OCI-M1 (cell line): ENCODE measurements at regions not wholly inside any gene's neighbourhood (a gene's known extent, or its start where the extent isn't known, plus 50 kb on each side); places are given as distances from the start of the nearest gene placed in this dataset.
"Not testable (repeated sequence)": the region's sequence is repeated elsewhere in the genome, so short reads cannot be mapped to it uniquely, and the experiment has no call there.

ENCODE experiments used
- DNase-seq: peaks from one replicate; lab custom pipeline; 2025; lab: John Stamatoyannopoulos, UW

- DNase-seq: no peak
Observed at GRCh38 chr20:53891306-53891894, 179.0 kb downstream of the BCAS1 start.

- DNase-seq: no peak
Observed at GRCh38 chr20:53890443-53891305, 179.7 kb downstream of the BCAS1 start.

DNA sequence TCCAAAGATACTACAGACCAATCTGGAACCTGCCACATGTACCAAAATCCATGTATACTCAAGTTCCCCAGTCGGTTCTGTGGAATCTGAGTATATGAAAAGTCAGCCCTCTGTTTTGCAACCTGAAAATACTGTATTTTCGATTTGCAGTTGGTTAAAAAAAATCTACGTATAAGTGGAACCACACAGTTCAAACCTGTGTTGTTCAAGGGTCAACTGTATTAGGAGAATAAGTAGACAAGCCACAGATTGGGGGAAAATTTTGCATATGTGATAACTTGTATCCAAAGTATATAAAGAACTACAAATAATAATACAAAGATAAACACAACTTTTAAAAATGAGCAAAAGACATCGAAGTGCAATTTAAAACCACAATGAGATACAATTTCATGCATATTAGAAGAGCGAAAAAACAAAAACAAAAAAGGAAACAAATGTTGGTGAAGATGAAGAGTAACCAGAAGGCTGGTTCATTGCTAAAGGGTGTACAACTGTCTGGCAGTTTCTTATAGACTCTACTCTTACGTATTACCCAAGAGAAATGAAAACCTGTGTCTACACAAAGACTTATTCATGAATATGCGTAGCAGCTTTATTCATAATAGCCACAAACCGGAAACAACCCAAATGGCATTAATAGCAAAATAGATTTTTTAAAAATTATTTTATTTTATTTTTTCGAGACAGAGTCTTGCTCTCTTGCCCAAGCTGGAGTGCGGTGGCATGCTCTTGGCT lies 180.8 kb downstream of the BCAS1 start:
- DNase-seq: no peak

DNA sequence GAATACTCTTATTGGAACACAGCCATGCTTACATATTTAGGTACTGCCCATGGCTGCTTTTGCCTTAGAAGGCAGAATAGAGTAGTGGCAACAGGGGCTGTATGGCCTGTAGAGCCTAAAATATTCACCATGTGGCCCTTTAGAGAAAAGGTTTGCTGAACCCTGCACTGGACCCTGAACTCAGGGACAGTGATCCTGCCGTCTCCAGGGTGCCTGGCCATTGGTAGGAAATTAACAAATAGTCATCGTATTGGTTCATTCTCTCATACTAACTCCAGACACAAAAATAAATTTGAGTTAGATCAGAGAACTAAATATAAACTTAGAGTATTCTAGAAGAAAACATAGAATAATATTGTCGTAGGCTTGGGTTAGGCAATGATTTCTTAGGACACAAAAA lies 181.4 kb downstream of the BCAS1 start:
- no peak for DNase-seq

- no peak for DNase-seq
Observed at GRCh38 chr20:53888510-53888909, 181.9 kb downstream of the BCAS1 start.

- no peak for DNase-seq
Observed at GRCh38 chr20:53887973-53888372, 182.4 kb downstream of the BCAS1 start.

- DNase-seq: no peak
Observed at GRCh38 chr20:53884859-53885541, 185.4 kb downstream of the BCAS1 start.

GRCh38 chr20:53883098-53883911 lies 187.1 kb downstream of the BCAS1 start:
- no peak for DNase-seq

DNA sequence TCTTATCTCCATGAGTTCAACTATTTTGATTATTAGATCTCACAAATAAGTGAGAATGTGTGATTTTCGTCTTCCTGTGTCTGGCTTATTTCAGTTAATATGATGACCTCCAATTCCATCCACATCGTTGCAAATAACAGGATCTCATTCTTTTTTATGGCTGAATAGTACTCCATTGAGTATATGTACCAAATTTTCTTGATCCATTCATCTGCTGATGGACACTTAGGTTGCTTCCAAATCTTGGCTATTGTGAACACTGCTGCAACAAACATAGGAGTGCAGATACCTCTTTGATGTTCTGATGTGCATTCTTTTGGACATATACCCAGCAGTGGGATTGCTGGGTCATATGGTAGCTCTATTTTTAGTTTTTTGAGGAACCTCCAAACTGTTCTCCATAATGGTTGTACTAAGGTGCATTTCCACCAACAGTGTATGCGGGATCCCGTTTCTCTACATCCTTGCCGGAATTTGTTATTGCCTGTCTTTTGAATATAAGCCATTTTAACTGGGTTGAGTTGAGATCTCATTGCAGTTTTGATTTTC lies 187.9 kb downstream of the BCAS1 start:
- DNase-seq: not testable (repeated sequence)

DNA sequence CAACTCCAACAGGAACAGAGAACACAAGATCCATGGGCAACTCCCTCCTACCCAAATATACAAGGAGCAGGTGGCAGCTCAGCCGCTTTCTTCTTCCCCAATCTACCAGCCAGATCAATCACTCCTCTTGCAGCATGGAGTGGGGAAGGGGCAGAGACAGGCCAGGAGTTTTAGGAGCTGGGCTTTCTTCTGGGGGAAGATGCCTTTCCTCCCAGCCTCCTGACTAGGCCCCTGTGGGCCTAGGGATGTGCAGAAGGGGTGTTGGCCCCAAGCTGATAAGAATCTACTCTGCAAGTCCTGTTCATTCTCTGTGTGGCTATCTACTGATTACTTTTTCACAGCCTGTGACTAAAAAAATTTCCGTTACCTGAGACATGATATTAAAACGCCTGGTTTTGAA lies 189.0 kb downstream of the BCAS1 start:
- DNase-seq: no peak

GRCh38 chr20:53880108-53880641 lies 190.2 kb downstream of the BCAS1 start:
- no peak for DNase-seq

GRCh38 chr20:53879048-53879684 lies 191.2 kb downstream of the BCAS1 start:
- DNase-seq: no peak

- DNase-seq: no peak
Observed at GRCh38 chr20:53878262-53879047, 191.9 kb downstream of the BCAS1 start.

DNA sequence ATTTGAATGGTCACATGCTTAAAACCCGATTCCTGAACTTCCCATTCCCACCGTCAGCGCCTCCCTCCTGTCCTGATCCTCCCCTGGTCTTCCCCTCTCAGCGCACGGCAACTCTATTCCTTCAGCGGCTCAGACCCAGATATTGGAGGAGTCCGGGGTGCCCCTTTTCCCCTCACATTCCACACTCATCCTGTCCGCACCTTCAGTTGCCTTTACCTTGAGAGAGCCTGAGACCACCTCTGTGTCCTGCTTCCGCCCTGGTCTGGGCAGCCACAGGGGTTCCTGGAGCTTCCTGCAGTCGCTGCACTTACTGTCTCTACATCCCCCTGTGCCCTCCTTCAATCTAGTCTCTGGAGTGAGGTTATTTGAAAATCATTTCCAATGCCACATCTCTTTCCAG lies 193.4 kb downstream of the BCAS1 start:
- no peak for DNase-seq

DNA sequence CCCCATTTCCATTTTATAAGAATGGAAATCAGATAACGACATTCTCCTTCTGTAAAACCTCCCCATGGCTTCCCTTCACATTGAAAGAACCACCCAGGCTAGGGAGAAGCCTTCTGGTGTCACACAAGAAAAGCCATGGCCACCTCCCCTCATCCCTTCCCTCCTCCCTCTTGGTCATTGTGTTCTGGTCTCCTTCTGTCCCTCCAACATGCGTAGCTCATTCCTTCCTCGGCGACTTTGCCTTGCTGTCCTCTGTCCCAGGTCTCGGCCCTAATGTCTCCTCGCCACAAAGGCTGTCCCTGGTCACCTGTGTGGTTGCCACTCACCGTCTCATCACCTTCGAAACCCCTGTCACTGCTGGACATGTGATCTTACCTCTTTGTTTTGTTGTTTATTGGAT lies 193.9 kb downstream of the BCAS1 start:
- no peak for DNase-seq

DNA sequence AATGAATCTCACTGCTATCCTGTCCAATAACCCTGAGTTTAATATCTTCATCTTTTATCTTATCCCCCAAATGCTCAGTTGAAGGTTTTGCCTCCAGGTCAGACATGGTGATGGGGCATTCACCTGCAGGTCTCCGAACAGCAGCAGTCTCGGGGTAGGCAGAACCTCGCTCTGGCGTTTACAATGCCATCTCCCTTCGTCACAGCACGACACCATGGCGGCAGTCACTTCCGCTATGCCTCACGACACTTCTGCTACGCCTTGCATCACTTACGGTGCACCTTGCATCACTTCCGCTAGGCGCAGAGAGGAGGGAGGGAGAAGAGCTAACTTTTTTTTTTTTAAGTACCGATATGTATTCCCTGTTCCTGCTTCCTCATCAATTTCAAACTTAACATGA lies 194.9 kb downstream of the BCAS1 start:
- DNase-seq: peak; percentile 17

DNA sequence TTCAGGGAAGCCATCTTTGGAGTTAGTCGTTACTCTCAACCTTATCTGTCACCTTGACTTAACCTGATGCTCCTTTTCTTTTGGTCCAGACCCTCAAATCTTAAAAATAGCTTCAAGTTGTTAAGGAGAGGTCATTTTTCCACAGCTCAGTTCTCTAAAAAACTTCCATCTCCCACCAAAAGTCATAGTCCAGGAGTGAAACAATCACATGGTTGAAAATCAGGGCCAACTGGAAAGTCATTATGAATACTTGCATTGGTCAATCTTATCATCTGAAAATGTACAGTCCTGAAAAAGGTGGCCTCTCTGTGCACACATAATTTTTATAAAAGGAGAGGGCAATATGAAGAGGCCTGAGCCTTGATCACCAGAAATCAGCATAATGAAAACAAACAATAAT lies 195.7 kb downstream of the BCAS1 start:
- DNase-seq: no peak

- no peak for DNase-seq
Observed at GRCh38 chr20:53874104-53874503, 196.3 kb downstream of the BCAS1 start.

- DNase-seq: no peak
Observed at GRCh38 chr20:53873230-53873604, 197.2 kb downstream of the BCAS1 start.
